ENCODE measurements at regions not wholly inside any gene's neighbourhood (a gene's known extent, or its start where the extent isn't known, plus 50 kb on each side); places are given as distances from the start of the nearest gene placed in this dataset.

DNA sequence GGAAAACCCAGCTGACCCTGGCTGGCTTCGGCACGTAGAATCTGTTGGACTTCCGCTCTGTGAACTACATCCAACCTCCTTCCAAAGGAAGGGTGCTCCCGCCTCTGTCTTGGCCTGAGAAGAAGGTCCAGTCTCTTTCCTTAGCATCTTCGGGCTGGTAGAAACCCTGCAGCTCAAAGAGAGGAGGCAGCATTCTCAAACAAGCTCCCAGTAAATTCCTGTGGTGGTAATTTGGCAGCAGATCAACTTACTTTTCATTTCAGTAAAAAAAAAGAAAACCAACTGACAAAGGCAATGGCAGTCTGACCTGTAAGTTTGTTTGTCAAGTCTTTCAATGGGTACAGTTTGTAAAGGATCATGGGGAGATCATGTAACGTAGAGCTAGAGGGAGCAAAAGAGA, 176.7 kb downstream of the MED10 start:
- no peak overlapping the region for H3K27ac ChIP-seq (ENCODE audit: insufficient read length, low read depth, low read length)
- no peaks in the 10 kb centered on the region for H3K27me3 ChIP-seq (ENCODE audit: insufficient read depth, low read length)
- H4K8ac ChIP-seq (replicated peaks; ENCODE audit: insufficient read length, low read depth, low read length), result no peak overlapping the region
- H4K91ac ChIP-seq (ENCODE audit: insufficient read length, low read depth, low read length), result no peak overlapping the region
- Mint-ChIP-seq H3K36me3 (ENCODE audit: insufficient read depth in 1 of 3, low read depth in 3 of 3) (peaks cover 0 to 4% (median 0%) of the 10 kb centered on the region in 3 experiments; a peak in 3 of 7 replicates), H3K4me1 (peaks cover 10 to 14% of the 10 kb centered on the region in 2 experiments), H3K9me3 (peaks cover 11 to 12% of the 10 kb centered on the region in 2 experiments; a peak in 4 of 5 replicates), H3K27ac (no peak overlapping the region), H3K27me3 (ENCODE audit: low read depth) (no peaks in the 10 kb centered on the region), H3K4me3 (no peak overlapping the region)
- no peak overlapping the region for H2BK12ac ChIP-seq (ENCODE audit: insufficient read length, low read depth, low read length)
- no peaks in the 10 kb centered on the region for H3K9me3 ChIP-seq (ENCODE audit: control insufficient read depth, low read depth, low read length)
- no peak overlapping the region for H3K23ac ChIP-seq (ENCODE audit: insufficient read length, low read depth, low read length)
- no peak overlapping the region for H3K18ac ChIP-seq (ENCODE audit: insufficient read length, low read depth, low read length)
- no peak overlapping the region for H2BK15ac ChIP-seq (ENCODE audit: low read depth, low read length)
- H2BK20ac ChIP-seq (ENCODE audit: low read depth, low read length, poor library complexity, severe bottlenecking), result no peak overlapping the region
- no peak overlapping the region for H2AFZ ChIP-seq (ENCODE audit: low read length)
- no peak overlapping the region for H2AK5ac ChIP-seq (ENCODE audit: insufficient read length, low read length)
- H3K14ac ChIP-seq (ENCODE audit: insufficient read depth, low read length), result no peak overlapping the region
- H3K79me2 ChIP-seq (ENCODE audit: insufficient read depth, low read length), result no peaks in the 10 kb centered on the region
- no peak overlapping the region for H3K4ac ChIP-seq (ENCODE audit: low read depth, low read length)
- no CpG with 5 or more reads among the region's 6 CpGs for WGBS (ENCODE audit: extremely low coverage, insufficient read length, low lambda C conversion rate)
- H3K23me2 ChIP-seq (ENCODE audit: insufficient read length, low read depth, low read length, poor library complexity, severe bottlenecking), result no peaks in the 10 kb centered on the region
- no peak overlapping the region for H3K4me2 ChIP-seq (ENCODE audit: insufficient read depth, insufficient read length, low read length)
- H4K20me1 ChIP-seq (ENCODE audit: control insufficient read depth, insufficient read depth, insufficient read length), result no peaks in the 10 kb centered on the region
- H2BK120ac ChIP-seq (ENCODE audit: low read depth, low read length, poor library complexity, severe bottlenecking), result no peak overlapping the region
- no peak overlapping the region for H2BK5ac ChIP-seq (ENCODE audit: insufficient read length, low read length)
- no peaks in the 10 kb centered on the region for H3K79me1 ChIP-seq (ENCODE audit: insufficient read depth, low read depth, low read length, poor library complexity, severe bottlenecking)
- H3K56ac ChIP-seq (ENCODE audit: insufficient read length, low read depth, low read length), result no peak overlapping the region
- TF ChIP-seq, protein P1, sequence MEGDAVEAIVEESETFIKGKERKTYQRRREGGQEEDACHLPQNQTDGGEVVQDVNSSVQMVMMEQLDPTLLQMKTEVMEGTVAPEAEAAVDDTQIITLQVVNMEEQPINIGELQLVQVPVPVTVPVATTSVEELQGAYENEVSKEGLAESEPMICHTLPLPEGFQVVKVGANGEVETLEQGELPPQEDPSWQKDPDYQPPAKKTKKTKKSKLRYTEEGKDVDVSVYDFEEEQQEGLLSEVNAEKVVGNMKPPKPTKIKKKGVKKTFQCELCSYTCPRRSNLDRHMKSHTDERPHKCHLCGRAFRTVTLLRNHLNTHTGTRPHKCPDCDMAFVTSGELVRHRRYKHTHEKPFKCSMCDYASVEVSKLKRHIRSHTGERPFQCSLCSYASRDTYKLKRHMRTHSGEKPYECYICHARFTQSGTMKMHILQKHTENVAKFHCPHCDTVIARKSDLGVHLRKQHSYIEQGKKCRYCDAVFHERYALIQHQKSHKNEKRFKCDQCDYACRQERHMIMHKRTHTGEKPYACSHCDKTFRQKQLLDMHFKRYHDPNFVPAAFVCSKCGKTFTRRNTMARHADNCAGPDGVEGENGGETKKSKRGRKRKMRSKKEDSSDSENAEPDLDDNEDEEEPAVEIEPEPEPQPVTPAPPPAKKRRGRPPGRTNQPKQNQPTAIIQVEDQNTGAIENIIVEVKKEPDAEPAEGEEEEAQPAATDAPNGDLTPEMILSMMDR (conservative IDR thresholded peaks at IDR 0.05), result no peak
- DNase-seq, result no peak
- no peak overlapping the region for H4K5ac ChIP-seq (ENCODE audit: insufficient read length, low read depth, low read length)
- H3K4me1 ChIP-seq (ENCODE audit: insufficient read depth, low read length), result no peaks in the 10 kb centered on the region
- H3T11ph ChIP-seq (ENCODE audit: low read length), result no peak overlapping the region
- H3K9ac ChIP-seq (ENCODE audit: extremely low read depth, insufficient read length, low read length), result no peak overlapping the region
